GM23338 (cell line): ENCODE measurements at regions not wholly inside any gene's neighbourhood (a gene's known extent, or its start where the extent isn't known, plus 50 kb on each side); places are given as distances from the start of the nearest gene placed in this dataset.

Experiments
- ATAC-seq: fragments of 200-7000 bp; cut with Tn5 transposase; 3 replicates; pipeline ENCODE4 v1.9.1; 2020
- DNase-seq: peaks from one replicate; pipeline ENCODE4 v3.0.0-alpha.2; 2015; ENCODE audit warnings: low spot score
- H2AFZ ChIP-seq: fragments of 200-600 bp; sonication (generic); 2 replicates; pipeline ENCODE4 v1.8.0; 2016; ENCODE audit warnings: antibody characterized with exemption, mild to moderate bottlenecking, moderate library complexity
- H3F3A ChIP-seq: fragments of 200-600 bp; sonication (generic); replicated peaks from 2 replicates; pipeline ENCODE4 v1.8.0; 2017; ENCODE audit warnings: antibody characterized with exemption, mixed run types, low read depth
- H3K27ac ChIP-seq: fragments of 200-600 bp; sonication (generic); 2 replicates; pipeline ENCODE4 v1.6.1; 2016; ENCODE audit warnings: low read depth
- H3K27me3 ChIP-seq: fragments of 200-600 bp; sonication (generic); 2 replicates; pipeline ENCODE4 v1.8.0; 2016; ENCODE audit warnings: mild to moderate bottlenecking, mixed run types, moderate library complexity; ENCODE audit not compliant: insufficient read depth
- H3K36me3 ChIP-seq: fragments of 200-600 bp; sonication (generic); 2 replicates; pipeline ENCODE4 v1.8.0; 2016; ENCODE audit warnings: mild to moderate bottlenecking; ENCODE audit not compliant: insufficient read depth
- H3K4me1 ChIP-seq: fragments of 200-600 bp; sonication (generic); 2 replicates; pipeline ENCODE4 v1.8.0; 2016; ENCODE audit warnings: mild to moderate bottlenecking, moderate library complexity; ENCODE audit not compliant: insufficient read depth
- H3K4me2 ChIP-seq: fragments of 200-600 bp; sonication (generic); 2 replicates; pipeline ENCODE4 v1.7.1; 2017; ENCODE audit warnings: mixed run types
- H3K4me3 ChIP-seq: fragments of 200-600 bp; sonication (generic); 2 replicates; pipeline ENCODE4 v1.6.1; 2016; ENCODE audit warnings: mixed run types
- H3K79me2 ChIP-seq: fragments of 200-600 bp; sonication (generic); replicated peaks from 2 replicates; pipeline ENCODE4 v1.8.0; 2017; ENCODE audit warnings: mild to moderate bottlenecking; ENCODE audit not compliant: insufficient read depth
- H3K9me2 ChIP-seq: fragments of 200-600 bp; sonication (generic); 2 replicates; pipeline ENCODE4 v1.8.0; 2017; ENCODE audit not compliant: insufficient read depth
- H4K20me1 ChIP-seq: fragments of 200-600 bp; sonication (generic); replicated peaks from 2 replicates; pipeline ENCODE4 v1.8.0; 2017; ENCODE audit warnings: mild to moderate bottlenecking; ENCODE audit not compliant: insufficient read depth
- H3K27ac Mint-ChIP-seq: 2 replicates; pipeline ENCODE4 v1.8.0; 2020; ENCODE audit warnings: inconsistent platforms, mild to moderate bottlenecking, moderate library complexity, mixed read lengths
- H3K27me3 Mint-ChIP-seq: 3 replicates; pipeline ENCODE4 v1.8.0; 2022; ENCODE audit warnings: low read depth, mild to moderate bottlenecking, moderate library complexity, mixed read lengths, inconsistent platforms; ENCODE audit not compliant: insufficient read depth, poor library complexity
- H3K36me3 Mint-ChIP-seq: 3 replicates; pipeline ENCODE4 v1.8.0; 2021; ENCODE audit warnings: low read depth, mild to moderate bottlenecking, inconsistent platforms, moderate library complexity, mixed read lengths
- H3K4me1 Mint-ChIP-seq: 3 replicates; pipeline ENCODE4 v1.8.0; 2020; ENCODE audit warnings: mild to moderate bottlenecking, inconsistent platforms, mixed read lengths
- H3K4me3 Mint-ChIP-seq: 3 replicates; pipeline ENCODE4 v1.8.0; 2021; ENCODE audit warnings: moderate library complexity, mild to moderate bottlenecking, inconsistent platforms, mixed read lengths
- H3K9me3 Mint-ChIP-seq: 3 replicates; pipeline ENCODE4 v1.8.0; 2020; ENCODE audit warnings: moderate library complexity, mild to moderate bottlenecking, inconsistent platforms, mixed read lengths
- CREB1 ChIP-seq: fragments of 250-450 bp; sonication (Bioruptor Pico); IDR thresholded peaks from 2 replicates; pipeline ENCODE4 v1.5.0; 2020; ENCODE audit warnings: low read depth, mild to moderate bottlenecking, moderate library complexity
- CTCF ChIP-seq, 2 experiments: fragments of 200-600 bp in 1 of 2; sonication (generic) in 1 of 2; conservative IDR thresholded peaks; 2 replicates each; pipeline versions ENCODE4 v1.5.1 to v1.6.1; 2016 to 2017; ENCODE audit warnings: antibody characterized with exemption in 2 of 2, low read depth in 2 of 2, mild to moderate bottlenecking in 2 of 2, moderate library complexity in 1 of 2
- ETS1 ChIP-seq: IDR thresholded peaks from 2 replicates; pipeline ENCODE4 v1.6.1; 2016; ENCODE audit warnings: antibody characterized with exemption
- EZH2 ChIP-seq: fragments of 200-600 bp; sonication (generic); IDR thresholded peaks from one replicate; pipeline ENCODE4 v1.8.0; 2017; ENCODE audit warnings: antibody characterized with exemption, mild to moderate bottlenecking, low read depth; ENCODE audit not compliant: unreplicated experiment
- EZH2phosphoT487 ChIP-seq: fragments of 200-600 bp; sonication (generic); IDR thresholded peaks from one replicate; pipeline ENCODE4 v1.8.1; 2018; ENCODE audit warnings: antibody characterized with exemption; ENCODE audit not compliant: unreplicated experiment
- JUNB ChIP-seq: IDR thresholded peaks from one replicate; pipeline ENCODE4 v1.6.1; 2016; ENCODE audit warnings: antibody characterized with exemption; ENCODE audit not compliant: unreplicated experiment
- NANOG ChIP-seq: IDR thresholded peaks from 2 replicates; pipeline ENCODE4 v1.6.1; 2016; ENCODE audit warnings: antibody characterized with exemption, borderline replicate concordance
- POLR2AphosphoS5 ChIP-seq: IDR thresholded peaks from 2 replicates; pipeline ENCODE4 v1.6.1; 2016; ENCODE audit warnings: antibody characterized with exemption, low read depth
- STAT1 ChIP-seq: IDR thresholded peaks from one replicate; pipeline ENCODE4 v1.6.1; 2016; ENCODE audit warnings: antibody characterized with exemption; ENCODE audit not compliant: unreplicated experiment
- ZNF114 ChIP-seq: fragments of 250-450 bp; sonication (Bioruptor Pico); IDR thresholded peaks from 2 replicates; pipeline ENCODE4 v1.5.0; 2020; ENCODE audit warnings: mild to moderate bottlenecking, moderate library complexity
- ZNF331 ChIP-seq: fragments of 250-450 bp; sonication (Bioruptor Pico); IDR thresholded peaks from 2 replicates; pipeline ENCODE4 v1.5.0; 2020; ENCODE audit warnings: low read depth, mild to moderate bottlenecking, moderate library complexity
- ZNF462 ChIP-seq: fragments of 250-450 bp; sonication (Bioruptor Pico); IDR thresholded peaks from 2 replicates; pipeline ENCODE4 v1.5.0; 2020; ENCODE audit warnings: mild to moderate bottlenecking, moderate library complexity
- TF ChIP-seq, protein P1 (sequence below): IDR thresholded peaks from one replicate; pipeline ENCODE4 v1.6.1; 2018; ENCODE audit warnings: antibody characterized with exemption; ENCODE audit not compliant: unreplicated experiment

DNA sequence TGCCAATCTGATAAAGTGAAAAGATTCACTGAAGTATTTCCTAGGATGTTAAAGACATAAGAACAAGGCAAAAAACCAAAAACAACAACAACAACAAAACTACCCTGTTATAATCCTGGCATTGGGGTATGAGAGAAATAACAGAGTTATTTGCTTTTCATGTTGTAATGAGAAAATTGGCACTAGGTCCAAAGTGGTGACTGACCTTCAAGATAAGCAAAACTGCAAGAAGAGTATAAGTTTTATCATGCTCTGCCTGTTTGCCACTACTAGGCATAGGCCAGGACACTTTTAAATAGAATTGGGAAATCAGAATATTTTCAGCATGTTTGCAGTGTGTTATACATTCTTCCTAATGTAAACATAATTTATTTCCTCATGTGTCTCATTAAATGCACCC is 140.1 kb upstream of the CPM start:
- TF ChIP-seq JUNB, result no peak
- no peak for TF ChIP-seq CREB1
- TF ChIP-seq CTCF (conservative IDR thresholded peaks at IDR 0.05; ENCODE audit: low read depth in 2 of 2), result no peak
- TF ChIP-seq EZH2, result no peak
- no peak for TF ChIP-seq NANOG
- no peak for TF ChIP-seq ZNF331
- TF ChIP-seq ZNF462 (CRISPR knock-in tag), result no peak
- TF ChIP-seq, protein P1, sequence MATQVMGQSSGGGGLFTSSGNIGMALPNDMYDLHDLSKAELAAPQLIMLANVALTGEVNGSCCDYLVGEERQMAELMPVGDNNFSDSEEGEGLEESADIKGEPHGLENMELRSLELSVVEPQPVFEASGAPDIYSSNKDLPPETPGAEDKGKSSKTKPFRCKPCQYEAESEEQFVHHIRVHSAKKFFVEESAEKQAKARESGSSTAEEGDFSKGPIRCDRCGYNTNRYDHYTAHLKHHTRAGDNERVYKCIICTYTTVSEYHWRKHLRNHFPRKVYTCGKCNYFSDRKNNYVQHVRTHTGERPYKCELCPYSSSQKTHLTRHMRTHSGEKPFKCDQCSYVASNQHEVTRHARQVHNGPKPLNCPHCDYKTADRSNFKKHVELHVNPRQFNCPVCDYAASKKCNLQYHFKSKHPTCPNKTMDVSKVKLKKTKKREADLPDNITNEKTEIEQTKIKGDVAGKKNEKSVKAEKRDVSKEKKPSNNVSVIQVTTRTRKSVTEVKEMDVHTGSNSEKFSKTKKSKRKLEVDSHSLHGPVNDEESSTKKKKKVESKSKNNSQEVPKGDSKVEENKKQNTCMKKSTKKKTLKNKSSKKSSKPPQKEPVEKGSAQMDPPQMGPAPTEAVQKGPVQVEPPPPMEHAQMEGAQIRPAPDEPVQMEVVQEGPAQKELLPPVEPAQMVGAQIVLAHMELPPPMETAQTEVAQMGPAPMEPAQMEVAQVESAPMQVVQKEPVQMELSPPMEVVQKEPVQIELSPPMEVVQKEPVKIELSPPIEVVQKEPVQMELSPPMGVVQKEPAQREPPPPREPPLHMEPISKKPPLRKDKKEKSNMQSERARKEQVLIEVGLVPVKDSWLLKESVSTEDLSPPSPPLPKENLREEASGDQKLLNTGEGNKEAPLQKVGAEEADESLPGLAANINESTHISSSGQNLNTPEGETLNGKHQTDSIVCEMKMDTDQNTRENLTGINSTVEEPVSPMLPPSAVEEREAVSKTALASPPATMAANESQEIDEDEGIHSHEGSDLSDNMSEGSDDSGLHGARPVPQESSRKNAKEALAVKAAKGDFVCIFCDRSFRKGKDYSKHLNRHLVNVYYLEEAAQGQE, result no peak
- TF ChIP-seq POLR2AphosphoS5, result no peak
- TF ChIP-seq ETS1, result no peak
- TF ChIP-seq STAT1, result no peak
- no peak for TF ChIP-seq ZNF114 (CRISPR knock-in tag)
- no peak for TF ChIP-seq EZH2phosphoT487
- no peaks in the 10 kb centered on the region for H3K79me2 ChIP-seq
- no peak overlapping the region for H3K27ac ChIP-seq
- H2AFZ ChIP-seq, result no peak overlapping the region
- H3K36me3 Mint-ChIP-seq, result no peaks in the 10 kb centered on the region
- no peaks in the 10 kb centered on the region for H3K9me3 Mint-ChIP-seq
- H3K27me3 Mint-ChIP-seq, result no peaks in the 10 kb centered on the region
- no peaks in the 10 kb centered on the region for H3K36me3 ChIP-seq
- DNase-seq (no peak), ATAC-seq (no peak)
- H3F3A ChIP-seq, result no peaks in the 10 kb centered on the region
- no peaks in the 10 kb centered on the region for H3K9me2 ChIP-seq
- H3K4me3 ChIP-seq, result no peak overlapping the region
- no peak overlapping the region for H3K27ac Mint-ChIP-seq
- H3K4me3 Mint-ChIP-seq, result no peak overlapping the region
- H3K4me1 ChIP-seq, result 0 out of 2 replicates have a peak, but pooled peaks cover 7% of the 10 kb centered on the region
- no peak overlapping the region for H3K4me2 ChIP-seq
- peaks cover 11% of the 10 kb centered on the region for H3K4me1 Mint-ChIP-seq
- H3K27me3 ChIP-seq, result no peaks in the 10 kb centered on the region
- H4K20me1 ChIP-seq, result no peaks in the 10 kb centered on the region
